G401 (cell line): ENCODE measurements at regions not wholly inside any gene's neighbourhood (a gene's known extent, or its start where the extent isn't known, plus 50 kb on each side); places are given as distances from the start of the nearest gene placed in this dataset.

ENCODE experiments used
- DNase-seq: peaks from one replicate; pipeline ENCODE4 v3.0.0-alpha.2; 2015; ENCODE audit warnings: low spot score
- in situ Hi-C: cut with HindIII; loops from 2 replicates; pipeline ENCODE4 v1.10.0; 2016; ENCODE audit warnings: low sequenced_read_pairs, mixed read lengths

- no peak for DNase-seq
- in situ Hi-C loops = no loop called here
These were observed 52.9 kb downstream of the FRMPD3 start for GRCh38 chrX:107502316-107502715.

DNA sequence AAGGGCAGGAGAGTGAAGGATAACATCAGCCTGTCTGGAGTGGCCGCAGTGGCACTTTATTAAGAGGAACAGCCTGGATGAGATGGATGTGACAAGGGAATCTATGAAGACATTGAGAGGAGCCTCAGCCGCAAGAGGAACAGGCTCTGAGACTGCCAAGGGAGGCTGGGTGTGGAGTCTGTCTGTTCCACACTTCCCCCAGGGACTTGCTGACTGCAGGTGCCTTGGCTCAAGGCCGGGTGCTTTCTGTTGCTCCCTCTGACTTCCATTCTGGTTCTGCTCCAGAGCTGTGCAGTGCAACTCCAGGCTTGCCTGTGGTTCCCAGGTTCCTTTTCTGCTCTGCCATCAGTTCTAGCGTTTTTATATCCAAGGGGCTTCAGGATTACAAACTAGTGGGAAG lies 54.6 kb downstream of the FRMPD3 start:
- in situ Hi-C loops = no loop called here
- DNase-seq = no peak

DNA sequence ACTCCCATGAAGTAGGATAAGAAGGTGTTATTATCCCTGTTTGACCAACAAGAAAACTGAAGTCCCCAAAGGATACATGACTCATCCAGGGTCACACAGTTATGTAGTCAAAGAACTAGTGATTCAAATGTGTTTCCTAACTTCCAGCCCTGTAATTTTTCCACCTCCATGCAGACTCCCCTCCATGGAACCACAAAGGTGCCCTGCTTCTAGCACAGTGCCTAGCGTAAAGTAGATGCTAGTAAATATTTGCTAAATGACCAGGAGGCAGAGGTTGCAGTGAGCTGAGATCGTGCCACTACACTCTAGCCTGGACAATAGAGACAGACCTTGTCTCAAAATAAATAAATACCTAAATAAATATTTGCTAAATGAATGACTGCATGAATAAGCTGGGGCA lies 55.8 kb downstream of the FRMPD3 start:
- no peak for DNase-seq
- in situ Hi-C loops = no loop called here

- no peak for DNase-seq
- in situ Hi-C loops = no loop called here
These were observed 57.2 kb downstream of the FRMPD3 start for GRCh38 chrX:107506596-107507031.

GRCh38 chrX:107507093-107507743 lies 57.8 kb downstream of the FRMPD3 start:
- in situ Hi-C loops = no loop called here
- DNase-seq = no peak

DNA sequence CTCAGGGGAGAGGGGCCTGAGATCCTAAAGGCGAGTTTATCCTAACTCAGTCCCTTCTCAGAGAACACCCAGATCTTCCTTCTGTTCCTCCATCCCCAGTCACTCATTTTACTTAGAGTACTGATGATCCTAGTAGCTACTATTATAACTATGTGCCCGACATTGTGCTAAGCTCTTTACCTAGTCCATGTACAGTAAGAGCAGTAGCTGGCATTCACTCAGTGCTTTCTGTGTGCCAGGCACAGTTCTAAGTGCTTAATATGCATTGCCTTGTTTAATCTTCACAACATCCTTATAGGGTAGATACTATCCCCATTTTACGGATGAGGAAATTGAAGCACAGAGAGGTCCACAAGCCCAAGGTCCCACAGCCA lies 58.3 kb downstream of the FRMPD3 start:
- in situ Hi-C loops = no loop called here
- no peak for DNase-seq

DNA sequence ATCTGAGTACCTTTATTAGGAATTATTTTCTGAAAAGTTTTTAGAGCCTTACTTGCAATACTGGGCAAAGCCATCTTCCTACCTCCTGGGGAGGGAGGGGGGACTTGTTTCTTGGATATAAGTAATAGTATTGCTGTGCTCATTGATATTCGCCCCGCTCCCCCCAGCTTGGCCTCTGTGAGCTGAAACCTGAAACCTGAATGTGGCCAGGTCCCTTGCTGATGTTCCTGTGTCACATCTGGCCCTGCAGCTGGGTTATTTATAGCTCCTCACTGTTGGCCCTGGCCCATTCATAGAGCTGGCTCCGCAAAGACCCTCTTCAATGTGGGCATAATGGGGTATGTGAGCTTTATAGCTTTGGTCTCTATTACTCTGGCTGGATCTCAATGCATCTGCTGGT lies 59.5 kb downstream of the FRMPD3 start:
- in situ Hi-C loops = no loop called here

GRCh38 chrX:107514944-107515343 lies 65.5 kb downstream of the FRMPD3 start:
- in situ Hi-C loops = no loop called here
- no peak for DNase-seq

More for the DNA sequence above, 59.5 kb downstream of the FRMPD3 start:
- DNase-seq = no peak

DNA sequence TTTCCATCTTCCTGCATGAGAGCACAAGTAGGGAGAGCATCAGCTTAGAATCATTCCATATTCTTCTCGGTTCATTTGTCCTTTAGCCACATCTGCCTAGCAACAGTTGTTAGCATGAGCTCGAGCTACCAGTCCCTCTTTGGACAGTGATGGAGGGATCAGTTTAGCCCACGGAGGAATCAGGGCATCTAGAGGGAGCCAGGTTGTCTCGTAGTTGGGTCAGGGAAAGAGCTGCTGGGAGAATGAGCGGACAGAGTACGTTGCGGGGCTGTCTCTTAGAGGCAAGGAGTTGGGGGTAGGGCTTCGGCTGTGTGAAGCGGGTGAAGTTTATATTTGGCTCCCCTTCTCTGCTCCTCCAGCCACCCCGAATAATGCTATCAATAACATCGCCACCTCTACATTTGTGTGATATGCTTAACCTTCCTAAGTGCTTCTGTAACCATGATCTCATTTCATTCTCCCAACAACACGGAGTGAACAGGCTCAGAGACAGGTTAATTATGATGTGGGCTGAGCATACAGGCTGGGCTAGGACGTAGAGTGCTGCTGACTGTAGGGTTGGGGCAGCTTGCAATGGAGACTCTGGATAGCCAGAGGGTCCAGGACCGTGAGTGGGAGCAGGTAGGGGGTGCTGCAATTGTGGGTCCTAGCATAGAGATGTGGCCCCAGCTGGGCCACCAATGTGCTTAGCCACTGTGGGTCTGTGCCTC lies 72.6 kb downstream of the FRMPD3 start:
- DNase-seq = no peak
- in situ Hi-C loops = no loop called here

GRCh38 chrX:107522901-107523300 lies 73.4 kb downstream of the FRMPD3 start:
- DNase-seq = no peak
- in situ Hi-C loops = no loop called here

DNA sequence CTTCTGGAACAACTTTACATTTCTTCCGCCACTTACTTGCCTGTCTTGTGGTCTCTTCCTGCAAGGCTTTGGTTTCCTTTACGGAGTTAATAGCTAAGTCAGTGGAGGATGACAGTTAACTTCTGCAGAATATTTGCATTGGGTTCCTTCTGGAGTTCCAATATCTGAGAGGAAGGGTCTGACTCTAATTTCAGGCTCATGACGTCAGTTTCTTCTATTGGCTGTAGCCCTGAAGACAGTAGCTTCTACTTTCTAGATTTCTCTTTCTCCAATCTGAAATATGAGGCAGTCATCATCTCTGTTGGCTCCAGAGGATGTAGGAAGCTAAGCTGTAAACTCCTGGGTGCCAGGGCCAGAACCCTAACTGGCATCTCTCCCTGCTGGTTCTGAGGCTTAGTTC lies 76.7 kb downstream of the FRMPD3 start:
- DNase-seq = no peak
- in situ Hi-C loops = no loop called here

DNA sequence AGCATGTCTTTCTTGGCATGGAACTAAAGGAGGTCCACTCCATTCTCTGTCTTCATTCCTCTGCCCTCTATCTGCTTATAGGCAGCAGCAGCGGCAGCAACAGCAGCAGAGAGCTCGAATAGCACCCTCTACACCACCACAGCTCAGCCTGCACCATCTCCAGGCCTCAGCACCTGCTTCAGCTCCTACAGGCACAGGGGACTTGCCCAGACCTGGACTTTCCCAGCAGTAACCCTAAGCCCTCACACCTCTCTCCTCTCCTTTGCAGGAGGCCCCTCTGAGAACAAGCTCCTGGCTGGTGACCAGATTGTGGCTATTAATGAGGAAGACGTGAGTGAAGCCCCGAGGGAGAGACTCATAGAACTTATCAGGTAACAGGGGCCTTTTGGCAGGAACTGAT lies 80.7 kb downstream of the FRMPD3 start:
- DNase-seq = no peak
- in situ Hi-C loops = no loop called here

GRCh38 chrX:107537815-107538214 lies 88.4 kb downstream of the FRMPD3 start:
- DNase-seq = peak; percentile 6
- in situ Hi-C loops = no loop called here

DNA sequence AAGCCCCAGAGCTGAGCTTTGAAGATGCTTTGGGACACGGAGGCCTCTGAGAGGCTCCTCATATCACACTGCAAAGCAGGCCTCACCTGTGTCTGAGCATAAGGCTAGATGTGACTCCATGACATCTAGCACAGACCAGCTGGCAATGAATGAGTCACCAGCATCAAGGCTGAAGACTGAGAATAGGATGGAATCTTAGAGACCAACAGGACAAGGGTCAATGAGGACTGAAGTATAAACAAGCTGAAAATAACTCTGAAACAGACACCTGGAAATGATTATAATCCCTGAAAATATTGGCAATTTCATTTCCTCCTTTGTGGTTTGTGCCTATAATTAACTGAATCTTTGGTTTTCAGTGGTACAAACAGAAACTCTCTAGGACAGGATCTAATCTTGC lies 87.1 kb upstream of the PRPS1 start:
- in situ Hi-C loops = no loop called here

DNA sequence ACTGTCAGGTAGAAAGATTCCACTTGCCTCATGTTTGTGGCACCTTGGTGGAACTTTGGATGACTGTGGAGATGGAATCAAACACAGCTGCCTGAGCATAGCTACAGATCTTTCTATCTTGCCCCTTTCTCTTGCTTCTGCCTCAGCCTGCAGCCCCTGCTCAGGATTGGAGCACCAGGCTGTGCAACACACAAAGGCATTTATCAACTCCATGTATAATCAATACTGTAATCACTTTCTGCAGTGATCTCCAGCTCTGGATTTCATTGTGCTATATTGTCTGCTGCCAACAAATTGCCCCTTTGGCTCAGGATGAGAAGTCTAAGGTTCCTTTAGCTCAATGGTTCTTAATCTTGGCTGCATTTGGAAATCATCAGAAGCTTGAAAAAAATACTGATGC lies 86.3 kb upstream of the PRPS1 start:
- in situ Hi-C loops = no loop called here
- DNase-seq = no peak

More for the DNA sequence above, 87.1 kb upstream of the PRPS1 start:
- no peak for DNase-seq

GRCh38 chrX:107542500-107542899 lies 85.8 kb upstream of the PRPS1 start:
- DNase-seq = peak; percentile 55
- in situ Hi-C loops = no loop called here

DNA sequence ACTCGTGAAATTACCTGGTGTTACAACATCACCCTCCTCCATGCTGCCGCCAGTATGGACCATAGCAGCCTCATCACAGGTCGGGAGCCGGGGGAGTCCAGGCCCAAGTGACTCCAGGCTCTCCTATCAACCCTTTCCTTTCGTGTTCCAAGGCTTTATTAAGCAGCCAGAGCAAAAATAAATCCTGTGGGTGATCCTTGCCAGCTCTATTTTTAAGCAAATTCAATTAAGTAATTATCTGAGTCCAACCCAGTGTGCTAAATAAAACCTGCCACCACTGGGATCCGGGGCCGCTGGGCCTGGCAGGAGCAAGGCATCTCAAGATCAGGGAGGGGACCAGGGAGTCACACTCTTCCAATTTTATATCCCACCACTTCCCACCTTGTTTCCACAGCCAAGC lies 80.7 kb upstream of the PRPS1 start:
- in situ Hi-C loops = no loop called here
- no peak for DNase-seq

DNA sequence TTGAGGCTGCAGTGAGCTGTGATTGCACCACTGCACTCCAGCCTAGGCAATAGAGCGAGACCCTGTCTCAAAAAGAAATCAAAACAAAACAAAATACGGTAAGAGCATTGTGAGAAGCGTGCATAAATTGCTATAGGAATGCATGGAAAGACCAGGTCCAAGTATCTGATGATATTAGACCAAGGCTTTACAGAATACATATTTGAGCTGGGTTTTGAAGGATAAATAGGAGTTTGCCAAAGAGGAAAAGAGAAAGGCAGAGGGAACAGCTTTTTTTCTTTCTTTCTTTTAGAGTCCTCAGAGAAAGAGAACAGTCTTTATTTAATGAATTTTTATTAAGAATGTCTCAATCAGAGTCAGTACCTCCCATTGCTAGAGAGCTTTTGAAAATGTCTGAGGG lies 79.5 kb upstream of the PRPS1 start:
- DNase-seq = no peak
- in situ Hi-C loops = no loop called here

GRCh38 chrX:107549504-107549903 lies 78.8 kb upstream of the PRPS1 start:
- DNase-seq = no peak
- in situ Hi-C loops = no loop called here

- peak; percentile 49 for DNase-seq
- in situ Hi-C loops = no loop called here
These were observed 76.8 kb upstream of the PRPS1 start for GRCh38 chrX:107551546-107551945.

DNA sequence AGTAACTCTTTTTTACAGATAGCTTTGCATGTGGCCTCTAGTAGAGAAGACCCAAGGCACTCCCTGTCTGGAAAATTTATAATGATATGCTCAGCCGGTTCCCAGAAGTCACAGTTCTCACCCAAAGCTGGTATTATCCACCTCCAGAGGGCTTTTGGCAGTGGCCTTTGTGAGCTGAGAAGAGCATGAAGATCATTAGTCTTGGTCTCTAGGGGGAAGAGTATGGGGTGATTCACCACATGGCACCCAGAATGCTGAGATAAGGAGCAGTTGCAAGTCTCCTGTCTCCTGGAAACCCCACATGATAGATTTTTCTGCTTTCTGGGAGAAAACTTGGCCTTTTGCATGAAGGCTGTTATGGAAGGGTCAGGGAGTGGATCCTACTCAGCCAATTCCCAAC lies 75.4 kb upstream of the PRPS1 start:
- no peak for DNase-seq
- in situ Hi-C loops = no loop called here
